ENCODE measurements at regions not wholly inside any gene's neighbourhood (a gene's known extent, or its start where the extent isn't known, plus 50 kb on each side); places are given as distances from the start of the nearest gene placed in this dataset.

GRCh38 chr13:85277748-85278147, 521.5 kb downstream of the SLITRK6 start:
- DNase-seq = no peak

GRCh38 chr13:85266771-85267170, 532.4 kb downstream of the SLITRK6 start:
- DNase-seq = no peak

GRCh38 chr13:85266331-85266730, 532.9 kb downstream of the SLITRK6 start:
- no peak for DNase-seq

- DNase-seq = no peak
These were observed 533.9 kb downstream of the SLITRK6 start for GRCh38 chr13:85265296-85265695.

- DNase-seq = no peak
These were observed 536.7 kb downstream of the SLITRK6 start for GRCh38 chr13:85262499-85262898.

- no peak for DNase-seq
These were observed 537.4 kb downstream of the SLITRK6 start for GRCh38 chr13:85261757-85262346.

GRCh38 chr13:85260896-85261295, 538.3 kb downstream of the SLITRK6 start:
- no peak for DNase-seq

- DNase-seq = no peak
These were observed 543.2 kb downstream of the SLITRK6 start for GRCh38 chr13:85255978-85256377.

- no peak for DNase-seq
These were observed 544.6 kb downstream of the SLITRK6 start for GRCh38 chr13:85254641-85255040.

- DNase-seq = no peak
These were observed 550.1 kb downstream of the SLITRK6 start for GRCh38 chr13:85249151-85249550.

- no peak for DNase-seq
These were observed 551.4 kb downstream of the SLITRK6 start for GRCh38 chr13:85247780-85248179.

- no peak for DNase-seq
These were observed 555.4 kb downstream of the SLITRK6 start for GRCh38 chr13:85243831-85244230.

- DNase-seq = no peak
These were observed 558.2 kb downstream of the SLITRK6 start for GRCh38 chr13:85241060-85241459.

- DNase-seq = no peak
These were observed 562.8 kb downstream of the SLITRK6 start for GRCh38 chr13:85236413-85236812.

GRCh38 chr13:85230691-85231093, 568.5 kb downstream of the SLITRK6 start:
- no peak for DNase-seq

- DNase-seq = no peak
These were observed 570.5 kb downstream of the SLITRK6 start for GRCh38 chr13:85228692-85229091.

GRCh38 chr13:85223883-85224656, 575.1 kb downstream of the SLITRK6 start:
- DNase-seq = no peak

GRCh38 chr13:85216576-85216975, 582.6 kb downstream of the SLITRK6 start:
- no peak for DNase-seq

- DNase-seq = no peak
These were observed 586.5 kb downstream of the SLITRK6 start for GRCh38 chr13:85212692-85213091.

- DNase-seq = no peak
These were observed 594.4 kb downstream of the SLITRK6 start for GRCh38 chr13:85204668-85205344.

- DNase-seq = no peak
These were observed 601.8 kb downstream of the SLITRK6 start for GRCh38 chr13:85197431-85197830.

- no peak for DNase-seq
These were observed 604.7 kb downstream of the SLITRK6 start for GRCh38 chr13:85194482-85194881.

GRCh38 chr13:85191996-85192718, 607.1 kb downstream of the SLITRK6 start:
- no peak for DNase-seq
